SW480 (cell line): ENCODE measurements at regions not wholly inside any gene's neighbourhood (a gene's known extent, or its start where the extent isn't known, plus 50 kb on each side); places are given as distances from the start of the nearest gene placed in this dataset.

Experiments
- DNase-seq: peaks from one replicate; pipeline ENCODE4 v3.0.0-alpha.2; 2016; ENCODE audit warnings: low spot score

GRCh38 chrX:76228499-76228898, 55.6 kb downstream of the PBDC1 start:
- no peak for DNase-seq

- DNase-seq, result no peak
Observed at GRCh38 chrX:76248901-76249300, 76.0 kb downstream of the PBDC1 start.

GRCh38 chrX:76253432-76253831, 80.6 kb downstream of the PBDC1 start:
- DNase-seq, result peak; percentile 59

GRCh38 chrX:76279007-76279406, 106.1 kb downstream of the PBDC1 start:
- DNase-seq, result peak; percentile 39
